Left forelimb (tissue), 1 donor: ENCODE measurements at regions not wholly inside any gene's neighbourhood (a gene's known extent, or its start where the extent isn't known, plus 50 kb on each side); places are given as distances from the start of the nearest gene placed in this dataset.

Experiments
- DNase-seq: peaks from one replicate; pipeline ENCODE4 v3.0.0-alpha.2; 2018; ENCODE audit warnings: low spot score

DNA sequence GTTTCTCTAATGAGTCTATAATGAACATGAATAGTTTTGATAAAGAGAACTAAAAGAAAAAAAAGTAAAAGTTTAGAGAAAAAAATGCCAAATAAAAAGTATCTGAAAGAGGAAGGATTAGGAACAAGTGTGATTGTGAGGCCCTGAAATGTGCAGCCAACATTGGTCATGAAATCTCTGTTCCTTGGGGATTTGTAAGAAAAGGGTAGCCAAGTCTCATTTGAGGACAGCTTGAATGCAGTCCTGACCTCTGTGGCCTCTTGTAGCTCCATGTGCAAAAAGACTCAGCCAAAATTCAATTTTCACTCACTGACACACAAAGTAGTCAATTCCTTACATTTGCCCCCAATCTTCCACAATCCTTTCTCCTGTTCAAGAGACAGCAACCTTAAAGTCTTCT lies 167.9 kb downstream of the KLF12 start:
- no peak for DNase-seq

DNA sequence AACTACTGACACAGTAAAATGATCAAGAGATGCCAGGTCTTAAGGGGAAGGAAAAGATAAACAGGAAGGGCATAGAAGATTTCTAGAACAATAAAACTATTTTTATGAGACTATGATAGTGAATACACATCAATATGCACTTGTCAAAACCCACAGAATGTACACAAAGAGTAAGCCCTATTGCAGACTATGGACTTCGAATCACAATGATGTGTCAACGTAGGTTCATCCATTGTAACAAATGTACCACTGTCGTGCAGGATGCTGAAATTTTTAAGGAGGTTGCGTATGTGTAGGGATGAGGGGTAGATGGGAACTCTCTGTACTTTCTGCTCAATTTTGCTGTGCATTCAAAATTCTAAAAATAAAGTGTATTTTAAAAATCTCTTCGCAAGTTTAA lies 171.9 kb downstream of the KLF12 start:
- no peak for DNase-seq

DNA sequence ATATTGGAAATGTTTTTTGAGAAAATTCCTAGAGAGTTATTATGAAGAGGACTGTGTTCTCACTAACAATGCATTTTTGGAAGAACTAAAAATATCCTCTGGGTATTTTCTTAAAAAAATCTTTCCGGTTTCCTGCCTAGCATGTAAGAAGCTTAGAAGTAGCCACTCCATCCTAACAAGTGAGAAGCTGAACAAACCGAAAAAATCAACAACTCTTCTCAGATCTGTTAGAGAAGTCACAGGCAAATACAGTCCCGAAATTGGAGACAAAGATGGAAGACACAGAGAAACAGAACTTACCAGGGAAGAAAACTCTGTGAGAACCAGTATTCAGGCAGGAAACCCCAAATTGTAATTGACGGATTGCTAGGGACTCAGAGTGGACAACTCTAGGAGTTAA lies 173.0 kb downstream of the KLF12 start:
- no peak for DNase-seq

DNA sequence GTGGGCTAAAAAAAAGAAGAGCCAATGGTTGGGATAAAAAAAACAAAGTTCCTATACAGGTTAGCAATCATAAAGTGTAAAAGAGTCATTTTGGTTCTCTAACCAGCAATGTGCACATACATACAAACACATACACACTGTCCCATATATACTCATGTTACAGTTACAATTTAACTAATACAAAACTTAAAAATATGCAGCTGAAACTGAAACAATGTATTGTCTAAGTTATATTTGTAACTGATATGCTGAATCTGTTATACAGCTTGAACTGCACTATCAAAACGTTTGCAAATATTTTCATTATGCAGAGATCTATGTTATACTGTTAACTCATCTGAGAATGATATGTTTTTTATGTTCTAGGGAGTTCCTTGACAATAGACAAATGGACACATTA lies 173.7 kb downstream of the KLF12 start:
- no peak for DNase-seq

DNA sequence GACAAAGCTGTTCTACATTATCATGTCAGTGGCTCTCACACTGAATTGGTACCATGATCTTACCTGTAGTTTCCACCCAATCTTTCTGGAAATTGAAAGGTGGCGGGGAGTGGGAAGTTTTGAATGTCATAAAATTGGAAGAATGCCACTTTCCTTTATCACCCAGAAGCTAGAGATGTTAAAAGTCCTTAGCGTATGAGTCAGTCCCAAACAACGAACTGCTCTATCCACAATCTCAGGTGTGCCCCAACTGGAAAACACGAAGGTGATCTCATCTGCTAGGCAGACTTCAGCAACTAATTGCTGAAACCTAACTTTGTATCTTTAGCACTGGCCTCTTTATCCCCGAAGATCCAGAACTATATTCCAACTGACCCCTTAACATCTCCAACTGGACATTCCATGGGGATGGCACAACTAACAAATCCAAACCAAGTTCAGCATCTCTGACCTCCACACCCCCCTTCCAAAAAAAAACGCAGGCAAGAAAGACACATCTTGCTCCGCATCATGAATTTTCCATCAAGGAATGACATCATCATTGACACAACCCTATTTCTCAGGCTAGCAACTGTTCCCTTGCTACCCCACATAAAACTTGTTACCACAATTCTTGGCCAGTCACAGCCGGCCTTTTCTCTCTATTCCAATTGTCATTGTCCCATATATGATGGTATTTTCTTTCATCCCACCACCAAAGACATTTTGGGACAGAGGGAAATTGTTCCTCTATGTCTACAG lies 175.4 kb downstream of the KLF12 start:
- DNase-seq: no peak

DNA sequence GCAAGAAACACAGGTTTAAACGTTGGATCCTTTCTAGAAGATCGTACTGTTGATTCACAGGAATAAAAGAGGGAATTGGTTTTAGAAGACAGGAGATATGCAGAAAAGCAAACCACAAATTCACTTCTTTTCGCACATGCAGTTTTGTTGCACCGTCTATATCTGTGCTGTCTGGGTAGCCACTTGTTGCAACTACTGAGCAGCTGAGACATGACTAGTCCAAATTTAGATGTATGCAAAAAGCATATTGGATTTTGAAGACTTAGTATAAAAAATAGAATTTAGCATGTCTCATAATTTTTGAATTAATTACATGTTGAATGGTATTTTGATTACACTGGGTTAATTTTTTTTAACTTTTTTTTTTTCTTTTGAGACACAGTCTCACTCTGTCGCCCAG lies 176.3 kb downstream of the KLF12 start:
- no peak for DNase-seq

DNA sequence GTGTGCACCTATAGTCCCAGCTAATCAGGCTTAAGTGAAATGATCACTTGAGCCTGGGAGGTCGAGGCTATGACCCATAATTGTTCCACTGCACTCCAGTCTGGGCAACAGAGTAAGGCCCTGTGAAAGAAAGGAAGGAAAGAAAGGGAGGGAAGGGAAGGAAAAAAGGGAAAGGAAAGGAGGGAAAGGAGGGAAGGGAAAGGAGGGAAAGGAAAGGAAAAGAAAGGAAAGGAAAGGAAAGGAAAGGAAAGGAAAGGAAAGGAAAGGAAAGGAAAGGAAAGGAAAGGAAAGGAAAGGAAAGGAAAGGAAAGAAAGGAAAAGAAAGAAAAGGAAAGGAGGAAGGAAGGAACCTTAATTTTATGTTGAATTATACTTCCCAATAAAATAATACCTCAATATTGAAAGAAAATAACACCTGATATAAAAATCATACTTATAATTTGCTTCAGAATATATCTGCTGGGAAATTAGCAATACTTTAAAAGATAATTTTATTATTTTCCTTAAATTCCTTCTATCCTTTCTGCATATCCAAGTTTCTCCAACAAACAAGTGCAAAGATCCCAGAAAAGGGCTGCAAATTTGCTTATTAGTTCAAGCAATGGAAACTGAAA lies 177.3 kb downstream of the KLF12 start:
- no peak for DNase-seq

DNA sequence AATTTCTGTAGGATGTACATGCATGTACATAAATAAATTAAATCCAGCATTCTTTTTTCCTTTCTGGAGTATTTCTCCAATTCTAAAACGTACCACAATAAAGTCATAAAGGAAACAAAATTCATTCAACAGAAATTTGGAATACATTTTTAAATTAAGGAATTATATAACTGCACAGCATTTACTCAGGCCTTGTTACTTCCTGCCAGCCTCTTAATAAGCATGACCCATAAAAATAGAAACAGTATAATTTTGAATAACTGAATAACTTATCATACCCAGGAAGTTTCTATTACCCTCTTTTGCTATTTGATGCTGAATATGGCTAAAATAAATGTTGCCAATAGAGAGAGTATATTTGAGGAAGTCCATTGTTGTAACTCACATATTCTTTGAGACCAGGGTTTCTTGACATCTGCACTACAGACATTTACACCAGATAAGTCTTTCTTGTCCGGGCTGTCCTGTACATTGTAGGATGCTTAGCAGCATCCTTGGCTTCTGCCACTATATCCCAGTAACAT lies 178.2 kb downstream of the KLF12 start:
- no peak for DNase-seq

DNA sequence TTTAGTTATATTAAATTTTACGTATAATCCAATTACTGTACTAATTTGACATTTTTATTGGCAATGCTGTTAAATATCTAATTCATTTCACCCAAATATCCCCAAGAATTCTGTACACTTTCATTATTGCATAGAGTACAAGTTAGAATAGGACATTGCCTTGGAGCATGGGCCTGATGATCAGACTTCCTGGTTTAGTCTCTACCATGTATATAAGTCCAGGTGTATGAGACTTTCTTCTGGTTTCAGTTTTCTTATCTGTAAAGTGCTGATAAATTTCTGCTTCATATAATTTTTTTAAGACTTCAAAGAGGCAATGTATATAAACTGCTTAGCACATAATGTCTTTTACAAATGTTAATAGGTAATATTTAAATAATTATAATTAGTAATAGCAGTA lies 179.4 kb downstream of the KLF12 start:
- DNase-seq: no peak

DNA sequence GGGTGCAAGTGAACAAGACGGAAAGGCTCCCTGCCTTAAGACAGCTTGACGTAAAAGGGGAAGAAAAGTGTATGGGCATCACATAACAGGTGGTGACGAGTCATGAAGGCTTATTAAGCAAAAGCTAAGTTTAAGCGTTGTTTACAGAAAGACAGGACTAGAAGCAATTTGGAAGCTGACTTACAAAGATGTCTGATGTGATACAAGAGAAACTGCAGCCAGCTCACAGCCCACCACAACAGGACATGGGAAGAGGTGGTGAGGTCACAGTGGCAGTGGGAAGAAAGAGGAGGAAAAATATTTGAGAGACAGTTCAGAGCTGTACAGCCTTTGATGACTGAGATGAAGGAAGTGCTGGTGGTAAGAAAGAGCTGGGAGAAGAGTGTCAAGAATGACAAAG lies 181.6 kb downstream of the KLF12 start:
- DNase-seq: no peak

DNA sequence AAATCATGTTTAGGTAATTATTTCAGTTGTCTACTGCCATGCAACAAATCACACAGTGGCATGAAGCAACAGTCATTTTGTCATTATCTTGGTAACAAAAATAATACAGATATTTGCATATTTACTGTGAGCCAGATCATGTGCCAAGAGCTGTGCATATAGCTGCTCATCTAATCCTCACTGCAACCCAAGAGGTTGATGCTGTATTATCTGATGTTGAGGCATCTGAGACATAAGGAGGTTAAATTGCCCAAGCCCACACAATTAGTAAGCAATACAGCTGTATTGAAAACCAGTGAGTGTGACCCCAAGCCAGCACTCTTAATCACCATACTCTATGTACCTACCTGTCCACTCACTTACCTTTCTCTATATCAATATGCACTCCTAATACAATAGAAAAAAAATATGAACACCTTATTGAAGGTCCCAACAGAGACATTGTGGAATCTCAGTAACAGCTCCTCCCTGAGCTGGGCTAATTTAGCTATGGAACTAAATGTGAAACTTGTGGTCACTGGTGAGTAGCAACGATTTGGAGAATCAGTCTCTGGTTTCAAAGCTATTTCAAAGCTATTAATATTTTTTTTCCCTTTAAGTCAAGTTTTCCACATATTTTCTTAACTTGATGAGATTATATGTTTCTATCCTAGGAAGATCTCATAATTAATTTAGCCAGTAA lies 185.2 kb downstream of the KLF12 start:
- DNase-seq: no peak

DNA sequence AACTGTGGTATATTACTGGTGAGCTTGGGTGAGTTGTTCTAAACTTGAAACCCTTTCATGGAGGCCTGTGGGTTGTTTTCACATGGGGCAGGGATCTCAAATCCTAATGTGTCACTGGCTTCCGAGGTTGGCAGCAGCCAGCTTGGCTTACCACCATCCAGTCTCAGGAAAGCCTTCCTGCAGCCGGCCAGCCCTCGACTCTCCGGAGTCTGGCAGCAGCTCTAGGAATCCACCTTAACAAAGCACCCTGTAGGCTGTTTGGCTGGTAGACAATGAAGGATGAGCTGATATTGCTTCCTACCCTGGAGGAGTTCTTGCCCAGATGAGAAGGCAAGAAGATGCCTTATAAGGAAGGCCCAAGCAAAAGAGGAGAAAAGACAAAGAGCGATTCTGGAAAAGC lies 188.3 kb downstream of the KLF12 start:
- no peak for DNase-seq

DNA sequence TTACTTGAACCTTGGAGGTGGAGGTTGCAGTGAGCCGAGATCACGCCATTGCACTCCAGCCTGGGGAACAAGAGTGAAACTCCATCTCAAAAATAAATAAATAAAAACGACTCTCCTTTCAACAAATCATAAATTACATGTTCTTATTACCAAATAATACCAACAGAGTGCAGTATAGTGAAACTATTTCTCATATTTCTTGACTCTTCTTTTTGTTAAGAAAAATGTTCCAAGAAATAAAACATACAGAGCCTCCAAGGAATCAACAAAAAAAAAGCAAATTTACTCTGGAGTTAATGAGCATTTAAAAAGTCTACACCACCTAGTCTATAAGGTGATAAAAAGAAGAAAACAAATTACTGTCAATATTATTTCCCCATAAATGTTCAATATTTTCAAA lies 188.8 kb downstream of the KLF12 start:
- DNase-seq: no peak

DNA sequence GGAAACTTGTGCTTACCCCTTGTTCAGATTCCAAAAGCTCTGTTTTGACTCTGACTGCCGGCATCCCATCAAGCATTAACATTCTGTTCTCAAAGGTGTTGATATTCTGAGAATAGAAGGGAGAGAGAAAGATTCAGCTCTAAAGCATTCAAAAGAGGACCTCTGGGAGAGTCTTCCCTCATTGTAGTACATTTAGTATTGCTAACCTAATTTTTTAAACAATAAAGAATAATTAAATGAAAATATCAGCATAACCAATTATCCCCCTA lies 190.3 kb downstream of the KLF12 start:
- no peak for DNase-seq

DNA sequence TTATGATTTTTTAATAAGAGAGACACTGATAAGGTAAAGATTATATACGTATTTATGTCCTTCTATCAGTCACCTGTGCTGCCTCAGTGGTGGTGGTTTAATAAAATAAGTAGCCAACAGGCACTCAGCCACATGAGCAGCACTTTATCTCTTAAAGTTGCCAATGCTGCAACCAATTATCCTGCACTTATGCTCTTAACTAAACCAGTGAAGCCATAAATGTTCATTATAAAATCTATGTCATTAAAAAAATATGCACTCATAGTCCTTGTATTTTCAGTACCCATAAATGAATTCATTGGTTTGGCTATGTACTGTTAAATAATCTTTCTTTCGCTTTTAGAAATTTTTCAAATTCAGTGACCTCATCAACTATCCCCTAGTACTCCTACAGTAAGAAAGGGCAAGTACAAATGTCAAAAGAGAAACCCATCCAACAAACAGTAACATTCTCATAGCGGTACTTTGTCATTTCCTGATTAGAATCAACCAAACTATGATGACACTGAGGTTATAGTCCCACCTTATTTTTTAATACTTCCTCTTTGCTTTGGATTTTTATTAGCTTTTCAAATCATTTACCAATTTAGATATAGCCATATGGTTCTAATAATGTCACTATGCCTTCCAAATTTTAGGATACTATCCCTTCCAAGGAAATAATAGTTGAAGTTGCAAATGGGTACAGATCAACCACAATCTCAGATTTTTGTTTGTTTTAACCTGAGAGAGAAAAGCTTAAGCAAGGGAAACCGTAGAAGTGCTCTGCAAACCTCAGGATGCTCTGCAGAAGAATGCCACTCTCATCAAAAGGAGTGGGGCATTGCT lies 190.9 kb downstream of the KLF12 start:
- DNase-seq: no peak

DNA sequence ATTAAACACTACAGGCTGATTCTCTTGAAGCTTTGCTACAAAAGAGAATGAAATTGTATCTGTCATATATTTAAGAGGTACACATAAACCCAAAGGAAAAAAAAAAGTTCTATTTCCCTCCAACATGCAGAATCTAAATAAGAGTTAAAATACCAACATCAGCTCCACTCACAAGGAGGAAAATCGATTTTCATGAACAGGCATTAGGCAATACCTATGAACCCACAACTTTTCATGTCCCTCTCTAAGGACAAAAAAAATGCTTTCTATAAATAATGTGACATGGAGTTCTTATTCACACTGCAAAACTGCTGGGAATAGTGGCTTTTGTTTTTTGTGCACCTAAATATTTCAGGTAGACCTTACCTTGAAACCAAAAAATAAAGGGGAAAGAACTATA lies 192.5 kb downstream of the KLF12 start:
- DNase-seq: no peak

DNA sequence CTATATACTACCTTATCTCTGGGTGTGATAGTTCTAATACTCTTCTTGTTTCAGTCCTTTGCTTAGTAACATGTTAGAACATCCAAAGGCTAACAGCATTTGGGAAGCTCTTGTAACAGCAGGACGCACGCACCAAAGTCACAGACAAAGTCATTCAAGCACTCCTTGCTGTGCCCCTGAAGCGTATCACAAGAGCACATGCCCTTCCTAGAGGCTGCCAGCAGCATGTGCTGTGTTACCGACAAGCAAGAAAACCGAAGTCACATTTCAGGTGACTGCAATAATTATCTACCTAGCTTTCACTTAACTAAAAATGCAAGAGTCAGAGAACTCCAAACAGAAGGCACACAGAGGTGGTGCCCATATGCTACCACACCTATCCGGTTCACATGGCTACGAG lies 194.1 kb downstream of the KLF12 start:
- DNase-seq: no peak

DNA sequence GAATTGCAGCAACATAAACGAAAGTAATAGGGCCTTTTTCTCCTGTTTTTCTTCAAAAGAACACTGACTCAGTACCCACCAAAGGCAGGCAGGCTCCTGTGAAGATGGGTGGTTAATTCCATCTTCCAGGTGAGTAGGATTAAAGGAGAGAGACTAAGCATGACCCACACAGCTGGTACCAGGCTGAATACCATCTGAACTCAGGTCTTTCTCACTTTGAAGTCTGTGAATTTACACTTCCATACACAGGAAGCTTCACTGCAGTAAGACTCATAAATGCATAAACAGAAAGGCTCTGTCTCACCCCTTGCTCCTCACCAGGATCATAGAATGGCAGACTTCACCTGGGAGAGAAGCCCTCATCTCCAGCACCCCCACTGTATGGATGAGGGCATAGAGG lies 194.6 kb downstream of the KLF12 start:
- no peak for DNase-seq

DNA sequence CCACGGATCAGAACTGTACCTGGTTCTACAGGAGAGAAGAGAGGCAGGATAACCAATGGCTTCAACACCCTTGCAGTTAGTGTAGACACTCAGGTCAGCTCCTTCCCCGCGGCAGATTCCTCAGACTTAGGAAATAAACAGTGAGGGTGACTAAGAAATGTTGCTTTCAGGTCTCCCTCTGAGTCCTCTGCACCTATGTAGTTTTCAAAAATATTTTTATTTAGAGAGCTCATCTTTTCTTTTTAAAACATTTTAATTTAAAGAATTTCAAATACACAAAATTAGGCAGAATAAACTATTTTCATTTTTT lies 195.2 kb downstream of the KLF12 start:
- no peak for DNase-seq

DNA sequence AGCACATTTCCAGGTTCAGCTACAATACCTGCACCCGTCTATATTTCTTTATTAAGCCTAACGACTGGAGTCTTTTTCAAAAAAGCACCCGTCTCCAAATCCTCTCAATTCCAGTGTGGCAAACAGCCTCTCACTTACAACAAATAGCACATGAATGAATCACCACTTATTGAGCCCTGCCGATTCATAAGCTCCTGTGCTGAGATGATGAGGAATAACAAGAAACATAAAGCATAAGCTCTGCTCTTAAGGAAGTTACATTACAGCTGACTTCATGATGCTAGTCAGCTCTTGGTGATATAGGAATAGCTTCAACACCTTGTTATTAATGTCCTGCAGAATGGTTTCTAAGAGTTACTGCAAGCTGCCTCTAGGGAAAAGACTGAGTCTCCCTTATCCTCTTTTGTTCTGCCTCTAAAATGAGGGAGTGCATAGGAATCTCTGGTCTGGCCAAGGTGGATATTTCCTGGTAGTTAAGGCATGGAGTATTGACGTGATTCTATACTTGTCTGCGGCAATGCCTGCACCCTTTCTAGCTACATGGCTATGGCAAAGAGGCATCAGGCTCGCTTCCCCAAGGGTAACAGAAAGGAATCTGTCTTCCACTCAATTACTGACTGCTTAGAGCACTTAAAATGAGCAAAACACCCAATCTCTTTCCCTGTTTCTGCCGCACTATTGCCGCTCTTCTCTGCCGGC lies 195.7 kb downstream of the KLF12 start:
- DNase-seq: no peak

DNA sequence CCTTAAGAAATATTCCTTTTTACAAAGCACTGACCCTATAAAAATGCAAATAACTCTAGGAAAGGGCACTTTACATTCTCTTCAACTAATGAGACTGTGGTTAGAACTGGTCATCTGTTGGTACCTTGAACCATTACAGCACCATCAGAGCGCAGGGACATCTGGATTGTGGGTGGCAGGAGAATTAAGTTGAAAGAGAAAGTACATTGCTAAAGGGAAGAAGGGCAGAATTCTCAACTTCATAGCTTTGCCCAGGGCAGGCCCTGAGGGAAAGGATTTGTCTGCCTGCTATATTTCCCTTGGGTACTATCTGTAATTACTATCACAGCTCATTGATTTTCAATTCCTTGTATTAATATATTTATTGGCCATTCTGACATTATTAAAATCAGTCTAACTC lies 196.8 kb downstream of the KLF12 start:
- no peak for DNase-seq

DNA sequence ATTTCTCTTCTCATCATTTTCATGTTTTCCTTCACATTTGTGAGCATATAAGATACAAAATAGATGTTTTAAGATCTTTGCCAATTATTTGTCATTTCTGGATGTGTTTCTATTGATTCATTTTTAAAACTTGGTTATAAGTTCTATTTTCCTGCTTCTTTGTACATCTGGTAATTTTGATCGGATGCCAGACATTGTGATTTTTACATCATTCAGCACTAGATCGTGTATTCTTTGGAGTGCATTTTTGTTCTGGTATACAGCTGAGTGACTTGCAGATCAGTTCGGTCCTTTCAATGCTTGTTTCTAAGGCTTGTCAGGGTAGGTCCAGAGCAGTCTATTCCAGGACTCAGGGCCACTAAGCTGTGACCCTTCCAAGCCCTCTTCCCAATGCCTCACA lies 198.2 kb downstream of the KLF12 start:
- DNase-seq: no peak
